HCT116 (cell line): ENCODE measurements at regions not wholly inside any gene's neighbourhood (a gene's known extent, or its start where the extent isn't known, plus 50 kb on each side); places are given as distances from the start of the nearest gene placed in this dataset.

Experiments used
- ATAC-seq: fragments of 200-7000 bp; cut with Tn5 transposase; 2 replicates; pipeline ENCODE4 v1.9.1; 2020; ENCODE audit warnings: mild to moderate bottlenecking, moderate library complexity
- BruUV-seq: library from RNA; stranded (reverse); fragments of 400-500 nt; replicated peaks from 2 replicates; lab custom pipeline; 2021; lab: Mats Ljungman, UMichigan
- CTCF ChIA-PET: fragments of 300-600 bp; sonication (Branson Sonifier 250); formaldehyde crosslinking; loops from one replicate; lab custom pipeline; 2021; ENCODE audit warnings: antibody characterized with exemption; lab: Charles Lee
- POLR2A ChIA-PET: fragments of 300-600, 350-600 bp; sonication (Branson Sonifier 250); formaldehyde crosslinking; loops from one replicate; lab custom pipeline; 2021; ENCODE audit warnings: antibody characterized with exemption; lab: Charles Lee
- RAD21 ChIA-PET, 2 experiments: fragments of 300-600 bp; sonication (Branson Sonifier 250); formaldehyde crosslinking; loops; one replicate each; lab custom pipeline; 2023; ENCODE audit warnings: low total read pairs in 2 of 2; ENCODE audit not compliant: uncharacterized antibody in 2 of 2, unreplicated experiment in 2 of 2, low non-redundant PET in 1 of 2; lab: Charles Lee
- DNase-seq: peaks from one replicate; pipeline ENCODE4 v3.0.0-alpha.2; 2010; ENCODE audit warnings: low read depth, low spot score
- H2AFZ ChIP-seq: fragments of 200-600 bp; shearing (Covaris generic), sonication (generic); 2 replicates; pipeline ENCODE4 v1.6.1; 2017; ENCODE audit warnings: low read depth, mixed run types, mixed read lengths, antibody characterized with exemption, low read length; ENCODE audit not compliant: poor library complexity, severe bottlenecking
- H3K27ac ChIP-seq: 2 replicates; pipeline ENCODE4 v1.5.1; 2012; ENCODE audit warnings: low read depth, low read length
- H3K27me3 ChIP-seq: fragments of 200-600 bp; sonication (generic); 2 replicates; pipeline ENCODE4 v1.6.1; 2016; ENCODE audit warnings: mixed run types, low read length, mixed read lengths; ENCODE audit not compliant: insufficient read depth
- H3K36me3 ChIP-seq, 2 experiments: fragments of 200-500 bp in 1 of 2; fragments of 200-600 bp in 1 of 2; sonication (Bioruptor generic) in 1 of 2; sonication (generic) in 1 of 2; 2 replicates each; pipeline versions ENCODE4 v1.5.1 to v1.6.1; 2014 to 2016; ENCODE audit warnings: low read length in 2 of 2, inconsistent platforms in 1 of 2, mixed read lengths in 1 of 2, mixed run types in 1 of 2; ENCODE audit not compliant: insufficient read depth in 2 of 2, control insufficient read depth in 1 of 2
- H3K4me1 ChIP-seq, 2 experiments: fragments of 200-600 bp in 1 of 2; sonication (generic) in 1 of 2; 2 replicates each; pipeline versions ENCODE4 v1.5.1 to v1.6.1; 2012 to 2017; ENCODE audit warnings: low read length in 2 of 2, inconsistent platforms in 1 of 2, mild to moderate bottlenecking in 1 of 2, mixed read lengths in 1 of 2, mixed run types in 1 of 2, moderate library complexity in 1 of 2; ENCODE audit not compliant: insufficient read depth in 2 of 2, control insufficient read depth in 1 of 2
- H3K4me2 ChIP-seq: fragments of 200-600 bp; sonication (generic); 2 replicates; pipeline ENCODE4 v1.6.1; 2017; ENCODE audit warnings: mixed run types, low read length, mixed read lengths
- H3K4me3 ChIP-seq, 2 experiments: fragments of 200-600 bp in 1 of 2; sonication (generic) in 1 of 2; replicated peaks in 1 of 2; 2 replicates each; pipeline ENCODE4 v1.5.1; 2011 to 2016; ENCODE audit warnings: low read length in 2 of 2, control low read depth in 1 of 2, low read depth in 1 of 2, mild to moderate bottlenecking in 1 of 2, mixed read lengths in 1 of 2, mixed run types in 1 of 2
- H3K79me2 ChIP-seq: fragments of 200-600 bp; sonication (generic); 2 replicates; pipeline ENCODE4 v1.6.1; 2017; ENCODE audit warnings: mild to moderate bottlenecking, mixed run types, low read length, moderate library complexity, mixed read lengths; ENCODE audit not compliant: insufficient read depth
- H3K9ac ChIP-seq: fragments of 200-600 bp; sonication (generic); 2 replicates; pipeline ENCODE4 v1.6.1; 2016; ENCODE audit warnings: low read length, mixed read lengths
- H3K9me2 ChIP-seq: fragments of 200-600 bp; sonication (generic), shearing (Covaris generic); 2 replicates; pipeline ENCODE4 v1.6.1; 2017; ENCODE audit warnings: mixed run types, mild to moderate bottlenecking, moderate library complexity; ENCODE audit not compliant: insufficient read depth
- H3K9me3 ChIP-seq, 2 experiments: fragments of 200-500 bp in 1 of 2; fragments of 200-600 bp in 1 of 2; sonication (Bioruptor generic) in 1 of 2; sonication (generic) in 1 of 2; 2 replicates each; pipeline ENCODE4 v1.6.1; 2014 to 2017; ENCODE audit warnings: low read length in 2 of 2, mixed read lengths in 2 of 2, inconsistent platforms in 1 of 2, low read depth in 1 of 2, mild to moderate bottlenecking in 1 of 2, mixed run types in 1 of 2, moderate library complexity in 1 of 2; ENCODE audit not compliant: control insufficient read depth in 1 of 2, insufficient read depth in 1 of 2
- H4K20me1 ChIP-seq: fragments of 200-600 bp; sonication (generic), shearing (Covaris generic); 2 replicates; pipeline ENCODE4 v1.6.1; 2017; ENCODE audit warnings: mixed run types, mild to moderate bottlenecking, moderate library complexity; ENCODE audit not compliant: insufficient read depth
- CBX3 ChIP-seq: IDR thresholded peaks from 2 replicates; pipeline ENCODE4 v1.6.1; 2012; ENCODE audit warnings: low read depth
- CEBPB ChIP-seq: IDR thresholded peaks from 2 replicates; pipeline ENCODE4 v1.6.1; 2012; ENCODE audit warnings: low read depth
- ELF1 ChIP-seq: IDR thresholded peaks from 2 replicates; pipeline ENCODE4 v1.6.1; 2012; ENCODE audit warnings: low read depth, borderline replicate concordance
- EZH2 ChIP-seq: fragments of 200-600 bp; sonication (generic); IDR thresholded peaks from 2 replicates; pipeline ENCODE4 v1.6.1; 2017; ENCODE audit warnings: antibody characterized with exemption, mixed run types
- JUND ChIP-seq: IDR thresholded peaks from 2 replicates; pipeline ENCODE4 v1.6.1; 2012
- POLR2A ChIP-seq: IDR thresholded peaks from 2 replicates; pipeline ENCODE4 v1.7.0; 2011; ENCODE audit warnings: borderline replicate concordance; ENCODE audit not compliant: insufficient read depth, insufficient read length; ENCODE audit errors: extremely low read depth
- RAD21 ChIP-seq: IDR thresholded peaks from 2 replicates; pipeline ENCODE4 v1.6.1; 2012; ENCODE audit warnings: low read depth, mild to moderate bottlenecking
- TCF7L2 ChIP-seq: IDR thresholded peaks from 2 replicates; pipeline ENCODE4 v1.7.0; 2011; ENCODE audit warnings: borderline replicate concordance, inconsistent platforms; ENCODE audit not compliant: insufficient read depth, insufficient read length; ENCODE audit errors: extremely low read depth
- YY1 ChIP-seq: IDR thresholded peaks from 2 replicates; pipeline ENCODE4 v1.6.1; 2011; ENCODE audit warnings: low read length, low read depth, moderate library complexity, mild to moderate bottlenecking; ENCODE audit not compliant: insufficient replicate concordance; ENCODE audit errors: extremely low read depth
- ZFX ChIP-seq: fragments of 450-650 bp; IDR thresholded peaks from 2 replicates; pipeline ENCODE4 v1.6.1; 2017
- intact Hi-C: fragments of 100-400 bp; cut with micrococcal nuclease; formaldehyde crosslinking; loops from 2 replicates; pipeline ENCODE4 v1.10.0; 2022
- TF ChIP-seq, protein P1 (sequence below): IDR thresholded peaks from 2 replicates; pipeline ENCODE4 v1.6.1; 2012

DNA sequence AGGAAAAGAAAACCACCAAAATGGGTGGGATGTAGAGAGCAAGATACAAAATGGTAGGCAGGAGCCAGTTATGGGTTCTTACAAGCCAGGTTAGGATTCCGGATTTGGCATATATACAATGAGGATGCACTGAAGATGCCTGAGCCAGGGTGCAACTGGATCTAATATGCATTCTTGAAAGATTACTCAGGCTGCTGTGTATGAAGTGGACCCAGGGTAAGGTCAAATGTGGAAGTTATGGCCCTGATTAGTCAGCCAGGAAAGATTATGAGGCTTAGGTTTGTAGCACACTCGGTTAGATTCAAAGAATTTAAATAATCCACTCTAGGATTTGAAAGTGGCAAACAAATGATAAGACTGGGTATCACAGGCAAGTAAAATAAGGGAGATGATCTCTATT, 1750.7 kb upstream of the FLRT2 start:
- no peaks in the 10 kb centered on the region for H3K4me1 ChIP-seq
- CTCF ChIA-PET = no interaction called here
- H3K36me3 ChIP-seq = no peaks in the 10 kb centered on the region
- no peak overlapping the region for H2AFZ ChIP-seq
- DNase-seq (no peak), ATAC-seq (no peak)
- RAD21 ChIA-PET = no interaction called here
- BruUV-seq = no TSS peak
- H3K9me3 ChIP-seq = peaks cover 0 to 9% of the 10 kb centered on the region in 2 experiments; a peak in 2 of 4 replicates
- TF ChIP-seq POLR2A = no peak
- TF ChIP-seq, protein P1, sequence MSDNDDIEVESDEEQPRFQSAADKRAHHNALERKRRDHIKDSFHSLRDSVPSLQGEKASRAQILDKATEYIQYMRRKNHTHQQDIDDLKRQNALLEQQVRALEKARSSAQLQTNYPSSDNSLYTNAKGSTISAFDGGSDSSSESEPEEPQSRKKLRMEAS = no peak
- no peak for TF ChIP-seq TCF7L2
- TF ChIP-seq EZH2 = no peak
- no peak for TF ChIP-seq ELF1
- TF ChIP-seq ZFX = no peak
- no peak for TF ChIP-seq CEBPB
- H3K27ac ChIP-seq = no peak overlapping the region
- POLR2A ChIA-PET = no interaction called here
- no peak overlapping the region for H3K4me2 ChIP-seq
- H3K9me2 ChIP-seq = no peaks in the 10 kb centered on the region
- H3K9ac ChIP-seq = no peak overlapping the region
- H4K20me1 ChIP-seq = no peaks in the 10 kb centered on the region
- intact Hi-C loops = no loop called here
- no peak overlapping the region for H3K4me3 ChIP-seq
- no peaks in the 10 kb centered on the region for H3K27me3 ChIP-seq
- no peaks in the 10 kb centered on the region for H3K79me2 ChIP-seq

DNA sequence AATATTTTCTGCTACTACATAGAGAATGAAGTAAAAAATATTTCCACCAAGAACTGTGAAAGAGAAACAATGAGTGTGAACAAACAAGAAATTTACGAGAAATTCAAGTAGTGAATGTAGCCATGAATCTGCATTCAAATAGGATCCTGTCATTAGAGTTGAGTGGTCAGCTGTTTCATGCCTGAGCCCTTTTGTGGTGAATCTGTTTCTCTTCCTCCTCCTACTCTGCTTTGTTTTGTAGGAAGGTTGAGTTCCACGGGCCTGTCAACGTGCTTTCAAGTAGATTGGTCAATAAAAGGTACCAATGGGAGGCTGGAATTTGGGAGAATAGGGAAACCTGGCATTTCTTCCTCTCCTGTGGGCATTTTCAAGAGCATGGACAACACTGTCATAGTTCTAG, 1749.6 kb upstream of the FLRT2 start:
- Histone ChIP-seq H3K79me2 (no peaks in the 10 kb centered on the region), H3K9me2 (no peaks in the 10 kb centered on the region), H3K9ac (no peak overlapping the region), H3K9me3 (peaks cover 0 to 9% of the 10 kb centered on the region in 2 experiments; a peak in 2 of 4 replicates), H2AFZ (no peak overlapping the region), H3K4me1 (no peaks in the 10 kb centered on the region), H3K4me3 (no peak overlapping the region), H3K27ac (no peak overlapping the region), H3K36me3 (no peaks in the 10 kb centered on the region), H4K20me1 (no peaks in the 10 kb centered on the region), H3K4me2 (no peak overlapping the region), H3K27me3 (no peaks in the 10 kb centered on the region)
- CTCF ChIA-PET = no interaction called here
- RAD21 ChIA-PET = no interaction called here
- no peak for ATAC-seq
- POLR2A ChIA-PET = no interaction called here
- no TSS peak for BruUV-seq
- no peak for TF ChIP-seq YY1
- no peak for TF ChIP-seq JUND
- no peak for TF ChIP-seq CBX3
- TF ChIP-seq RAD21 = no peak
- no peak for DNase-seq
- intact Hi-C loops = no loop called here
